Left hindlimb (tissue), 1 donor: ENCODE measurements at regions not wholly inside any gene's neighbourhood (a gene's known extent, or its start where the extent isn't known, plus 50 kb on each side); places are given as distances from the start of the nearest gene placed in this dataset.

Source experiments
- DNase-seq: peaks from one replicate; pipeline ENCODE4 v3.0.0-alpha.2; 2018

- DNase-seq, result no peak
These were observed 523.5 kb upstream of the LRRC4C start for GRCh38 chr11:41982975-41983374.

DNA sequence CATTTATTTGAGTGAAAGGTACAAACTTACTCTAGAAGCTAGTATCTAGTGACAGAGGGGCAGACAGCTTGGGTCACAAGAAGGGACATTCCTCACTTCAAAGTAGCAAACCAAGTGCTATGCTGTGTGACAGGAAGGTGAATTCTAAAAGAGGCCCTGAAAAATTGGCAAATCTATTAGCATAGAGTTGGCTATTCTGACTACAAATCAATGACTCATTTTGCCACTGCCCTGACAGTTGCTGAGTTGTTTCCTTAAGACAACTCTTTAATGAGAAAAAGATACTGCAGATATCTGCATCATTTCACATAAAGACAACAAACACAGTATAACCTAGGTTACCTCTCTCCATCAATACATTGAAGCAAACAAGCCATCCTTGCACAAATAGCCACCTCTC lies 524.0 kb upstream of the LRRC4C start:
- DNase-seq, result no peak

DNA sequence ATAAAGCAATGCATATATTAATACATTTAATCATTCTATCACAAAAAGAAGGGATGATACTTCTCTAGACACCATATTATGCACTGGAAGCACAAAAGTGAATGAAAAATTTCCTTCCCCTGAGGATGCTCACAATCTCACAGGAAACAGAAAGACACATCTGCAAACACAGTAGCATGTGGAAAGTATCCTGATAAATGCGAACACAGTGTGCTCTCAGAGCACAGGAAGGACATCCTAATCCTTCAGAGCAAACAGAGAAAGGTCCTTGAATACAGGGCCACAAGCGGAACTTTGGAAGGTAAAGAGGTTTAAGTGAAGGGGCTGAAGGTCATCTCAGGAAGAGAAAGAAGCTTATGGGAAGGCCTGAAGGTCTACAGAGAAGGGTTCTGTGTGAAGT lies 524.6 kb upstream of the LRRC4C start:
- no peak for DNase-seq

DNA sequence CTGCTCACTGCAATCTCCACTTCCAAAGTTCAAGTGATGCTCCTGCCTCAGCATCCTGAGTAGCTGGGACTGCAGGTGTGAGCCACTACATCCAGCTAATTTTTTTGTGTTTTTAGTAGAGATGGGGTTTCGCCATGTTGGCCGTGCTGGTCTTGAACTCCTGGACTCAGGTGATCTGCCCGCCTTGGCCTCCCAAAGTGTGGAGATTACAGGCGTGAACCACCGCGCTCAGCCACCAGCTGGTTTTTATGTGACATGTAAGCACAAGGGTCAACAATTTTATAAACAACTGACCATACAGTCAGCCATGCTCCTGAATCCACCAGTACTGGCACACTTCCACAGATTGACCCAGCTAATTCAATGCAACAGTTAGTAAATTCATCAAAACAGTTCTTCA lies 526.3 kb upstream of the LRRC4C start:
- no peak for DNase-seq

GRCh38 chr11:41988951-41989572 lies 529.6 kb upstream of the LRRC4C start:
- DNase-seq, result no peak

DNA sequence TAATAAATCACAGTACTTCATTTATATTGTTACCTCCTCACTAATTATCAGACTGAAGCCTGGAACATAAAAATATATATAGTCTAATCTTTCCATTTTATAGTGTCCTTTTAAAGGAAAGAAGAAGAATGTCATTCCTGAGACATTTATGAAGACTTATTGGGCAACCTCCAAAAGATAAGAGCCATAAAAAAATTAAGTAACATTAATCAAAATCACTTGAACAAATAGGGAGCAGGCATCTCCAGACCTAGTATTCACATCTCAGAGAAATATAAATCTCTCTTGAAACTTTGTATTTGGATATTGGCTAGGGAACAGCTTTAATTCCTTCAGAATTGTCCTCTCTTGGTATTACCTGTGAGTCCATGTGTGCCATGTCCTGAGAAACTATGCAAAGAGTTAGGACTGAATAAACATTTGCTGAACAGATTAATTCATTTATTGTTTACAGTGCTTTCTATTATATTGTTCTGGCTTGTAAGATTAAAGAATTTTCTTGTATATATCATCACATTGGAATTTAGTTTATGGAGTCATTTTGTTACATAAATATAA lies 530.5 kb upstream of the LRRC4C start:
- DNase-seq, result no peak

DNA sequence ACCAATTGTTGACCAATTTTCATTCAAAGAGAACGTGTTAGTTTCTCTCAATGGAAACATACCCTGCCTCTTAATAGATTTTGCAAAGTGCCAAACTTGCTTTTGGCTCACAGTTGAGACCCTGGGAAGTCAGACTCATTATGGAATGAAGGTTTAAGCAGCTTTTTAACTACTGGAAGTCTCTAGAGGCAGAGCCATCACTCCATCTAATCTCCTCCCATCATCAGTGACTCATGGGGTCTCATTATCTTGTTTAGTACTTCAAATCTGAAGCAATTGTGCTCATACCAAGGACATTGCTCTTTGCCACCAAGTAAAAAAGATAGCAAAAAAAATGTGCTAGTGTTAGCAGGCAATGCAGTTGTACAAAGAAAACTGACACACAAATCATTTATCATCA lies 537.1 kb upstream of the LRRC4C start:
- DNase-seq, result no peak

DNA sequence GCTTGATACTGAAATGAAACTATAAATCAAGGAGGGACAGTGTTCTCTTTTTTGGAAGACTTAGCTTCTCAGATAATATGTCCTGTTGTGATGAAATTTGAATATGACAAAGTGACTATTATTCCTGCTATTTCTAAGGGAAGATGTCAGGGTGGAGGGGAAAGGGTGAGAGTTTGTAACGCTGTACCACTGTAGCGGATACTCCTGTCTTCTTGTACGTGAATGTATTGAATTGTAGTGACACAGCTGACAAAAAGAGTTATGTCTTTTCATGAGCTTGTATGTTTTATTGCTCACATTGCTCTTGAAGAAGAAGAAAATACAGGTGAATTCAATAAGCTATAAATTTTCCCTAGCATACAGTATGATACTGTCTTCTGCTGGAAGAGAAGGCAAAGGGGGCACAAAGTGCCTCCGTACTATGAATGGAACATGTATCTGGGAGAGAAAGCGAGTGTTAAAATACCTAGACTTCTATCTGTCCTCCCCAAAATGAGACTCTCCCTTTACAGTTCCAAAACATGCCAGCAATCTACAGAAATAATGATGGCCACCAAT lies 538.5 kb upstream of the LRRC4C start:
- no peak for DNase-seq

DNA sequence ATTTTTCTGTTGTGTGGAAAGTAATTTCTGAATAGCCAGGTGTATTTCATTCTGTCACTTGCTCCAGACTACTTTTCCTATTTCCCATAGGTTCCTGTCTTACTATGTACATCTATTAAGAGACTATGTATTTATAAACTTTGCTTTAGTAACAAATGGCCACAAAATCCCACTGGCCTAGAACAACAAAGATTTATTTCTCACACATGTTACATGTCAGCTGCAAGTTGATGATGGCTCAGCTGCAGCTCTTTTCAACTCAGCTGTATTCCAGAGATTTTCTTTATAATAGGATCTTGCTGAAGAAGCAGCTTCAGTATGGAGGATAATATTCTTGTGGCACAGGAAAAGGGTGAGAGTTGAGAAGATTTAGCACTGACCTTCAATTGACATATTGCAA lies 539.6 kb upstream of the LRRC4C start:
- DNase-seq, result no peak

DNA sequence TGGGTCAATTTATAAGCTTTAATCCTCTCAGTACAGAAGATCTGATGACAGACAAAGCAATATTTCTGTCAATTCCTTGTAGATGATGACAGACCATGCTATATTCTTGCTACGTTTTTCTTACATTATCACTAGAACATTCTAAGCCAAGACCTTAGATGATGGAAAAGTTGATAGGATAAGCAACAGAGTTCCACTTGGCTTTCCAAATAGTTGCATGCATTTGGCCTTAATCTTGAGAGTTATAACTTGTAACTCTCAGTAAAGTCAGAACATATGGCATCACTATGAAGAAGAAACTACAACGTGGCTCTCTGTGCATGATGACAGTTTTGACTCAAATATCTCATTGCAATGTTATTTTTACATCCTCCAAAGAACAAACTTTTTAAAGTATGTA lies 544.3 kb upstream of the LRRC4C start:
- no peak for DNase-seq

DNA sequence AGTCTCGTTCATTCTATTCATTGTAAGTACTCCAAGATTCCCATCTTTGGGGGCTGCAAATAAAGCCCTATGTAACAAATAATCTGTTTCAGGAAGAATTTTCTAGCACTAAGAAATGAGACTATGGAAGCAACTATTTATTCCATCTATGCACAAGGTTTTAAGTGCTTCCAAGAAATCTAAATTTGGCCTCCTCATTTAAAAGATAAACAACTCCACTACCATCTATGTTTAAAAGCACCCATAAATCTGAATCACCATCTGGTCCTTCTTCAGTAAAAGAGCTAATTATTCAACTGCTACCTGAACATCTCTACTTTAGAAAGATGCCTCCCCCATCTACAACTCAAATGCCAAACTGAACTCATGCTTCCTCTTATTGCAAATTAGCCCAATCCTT lies 547.3 kb upstream of the LRRC4C start:
- no peak for DNase-seq

- no peak for DNase-seq
These were observed 552.8 kb upstream of the LRRC4C start for GRCh38 chr11:42012271-42012670.

- DNase-seq, result no peak
These were observed 554.3 kb upstream of the LRRC4C start for GRCh38 chr11:42013656-42014201.

DNA sequence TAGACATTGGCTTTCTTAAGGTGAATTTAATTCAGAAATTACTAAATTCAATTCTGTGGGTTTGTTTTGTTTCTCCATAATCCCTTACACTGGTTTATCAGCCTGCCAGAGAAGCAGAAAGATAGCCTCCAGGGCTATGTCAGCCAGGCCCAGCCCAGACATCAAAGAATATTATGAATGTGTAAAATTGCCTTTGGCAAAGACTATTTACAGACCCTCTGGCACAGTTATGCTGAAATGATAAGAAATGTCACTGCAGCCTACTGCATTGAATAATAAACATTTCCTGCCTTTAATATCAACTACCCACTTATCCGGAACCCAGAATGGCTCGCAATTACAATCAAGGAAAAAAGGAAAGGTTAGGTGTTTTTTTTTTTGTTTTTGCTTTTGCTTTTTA lies 562.5 kb upstream of the LRRC4C start:
- no peak for DNase-seq

GRCh38 chr11:42023267-42023666 lies 563.8 kb upstream of the LRRC4C start:
- no peak for DNase-seq

- no peak for DNase-seq
These were observed 565.8 kb upstream of the LRRC4C start for GRCh38 chr11:42025121-42025803.

- DNase-seq, result no peak
These were observed 575.4 kb upstream of the LRRC4C start for GRCh38 chr11:42034826-42035225.

DNA sequence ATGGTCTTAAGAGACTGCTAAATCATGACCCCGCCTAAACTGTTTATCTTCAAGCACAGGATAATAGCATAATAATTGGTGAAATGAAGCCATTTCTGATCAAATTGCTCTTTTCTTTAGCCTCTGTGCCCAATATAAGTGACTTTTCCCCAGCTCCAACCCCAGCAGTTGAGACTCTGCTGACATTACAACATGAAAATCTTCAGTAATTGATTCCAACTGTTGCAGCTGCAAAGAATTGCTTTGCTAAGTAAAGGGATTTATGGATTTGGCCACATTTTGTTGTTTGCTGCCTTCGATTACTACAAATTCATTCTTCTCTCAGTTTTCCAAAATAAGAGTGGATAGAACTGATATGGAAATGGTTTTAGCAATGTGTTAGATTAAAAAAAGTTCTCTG lies 576.7 kb upstream of the LRRC4C start:
- no peak for DNase-seq

DNA sequence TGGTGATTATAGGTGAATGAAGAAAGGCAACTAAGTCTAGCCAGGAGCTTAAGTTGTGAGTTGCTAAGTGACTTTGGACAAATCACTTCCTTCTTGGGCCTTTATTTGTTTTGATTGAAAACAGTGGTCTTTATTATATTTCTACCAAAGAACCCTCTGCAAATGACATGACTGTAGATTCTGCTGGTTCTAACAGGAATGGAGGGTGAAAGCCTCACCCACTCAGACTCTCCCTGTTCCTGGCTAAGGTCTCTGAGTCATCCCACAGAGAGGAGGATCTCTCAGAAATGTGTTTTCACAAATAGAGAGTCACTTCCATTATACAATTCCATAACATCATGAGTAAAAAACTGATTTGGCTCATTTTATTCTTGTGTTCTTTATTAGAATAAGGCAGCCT lies 583.9 kb upstream of the LRRC4C start:
- no peak for DNase-seq

DNA sequence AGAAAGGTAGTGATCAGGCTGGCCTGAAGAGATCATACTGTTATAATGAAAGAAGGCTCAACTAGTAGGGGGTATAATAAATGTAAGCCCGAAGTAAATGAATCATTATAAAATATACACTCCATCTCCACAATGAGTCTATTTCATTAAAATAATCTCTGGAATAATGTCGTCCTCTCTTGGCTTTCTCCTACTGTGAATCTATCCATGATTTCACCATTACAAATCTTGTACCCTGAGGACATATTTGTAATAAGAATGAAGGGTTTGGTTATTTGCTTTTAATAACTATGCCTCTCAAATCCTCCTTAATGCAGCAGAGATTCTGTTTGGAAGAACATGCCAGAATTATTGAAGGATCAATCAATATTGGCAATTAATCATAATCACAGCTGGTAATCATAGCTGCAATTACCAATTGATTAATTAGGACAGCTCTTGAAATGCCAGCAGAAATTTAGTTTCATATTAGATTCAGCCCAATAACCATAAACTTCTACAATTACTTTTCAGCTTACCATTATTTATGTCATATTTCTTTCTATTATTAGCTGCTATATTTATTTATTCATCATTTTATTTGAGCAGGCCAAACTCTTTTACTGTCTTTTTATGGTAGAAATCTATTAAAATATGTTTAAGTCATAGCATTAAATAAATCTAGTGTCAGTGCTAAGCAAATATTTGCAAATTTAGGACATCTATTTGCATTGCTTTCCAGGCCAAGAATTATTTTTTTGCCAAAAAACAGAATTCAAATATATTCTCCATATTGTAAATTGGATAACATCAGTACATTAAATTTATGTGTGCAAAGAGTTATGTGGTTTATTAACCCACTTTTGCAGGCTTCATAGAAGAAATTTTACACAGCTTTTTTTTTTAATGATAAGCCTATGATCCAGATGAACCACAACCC lies 588.4 kb upstream of the LRRC4C start:
- DNase-seq, result no peak

DNA sequence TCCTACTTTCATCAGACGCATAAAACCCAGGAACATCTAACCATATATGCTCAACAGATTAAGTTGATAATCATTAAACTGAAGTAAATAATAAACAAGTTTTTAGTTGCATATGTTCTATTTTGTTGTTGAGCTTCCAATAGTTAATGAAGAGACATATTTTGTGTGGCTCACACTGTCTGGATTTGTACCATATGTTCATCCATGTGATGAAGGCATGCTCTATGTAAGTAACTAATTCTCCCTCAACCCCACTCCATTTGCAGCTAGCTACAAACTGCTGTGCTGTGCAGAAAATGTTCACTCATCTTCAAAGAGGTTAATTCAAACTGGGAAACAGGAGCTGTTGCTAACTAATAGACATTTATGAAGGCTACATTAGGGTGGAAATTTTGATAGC lies 589.7 kb upstream of the LRRC4C start:
- no peak for DNase-seq

DNA sequence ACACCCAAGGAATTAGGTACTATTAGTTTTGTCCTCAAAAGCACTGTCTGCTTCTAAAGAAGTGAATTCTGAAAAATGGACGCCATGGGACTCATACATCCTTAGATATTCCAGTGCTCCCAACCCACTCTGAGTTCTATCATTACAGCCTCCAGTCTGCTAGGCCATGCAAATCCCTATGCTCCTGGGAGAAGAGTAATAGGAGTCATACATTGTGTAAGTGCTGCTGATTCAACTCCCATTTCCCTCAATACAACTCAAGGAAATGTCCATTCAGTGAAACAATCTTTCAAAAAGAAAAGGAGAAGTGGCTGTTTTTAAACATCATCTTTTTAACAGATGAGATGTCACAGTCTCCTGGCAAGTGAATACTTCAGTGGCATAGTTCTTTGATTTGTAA lies 590.2 kb upstream of the LRRC4C start:
- no peak for DNase-seq

DNA sequence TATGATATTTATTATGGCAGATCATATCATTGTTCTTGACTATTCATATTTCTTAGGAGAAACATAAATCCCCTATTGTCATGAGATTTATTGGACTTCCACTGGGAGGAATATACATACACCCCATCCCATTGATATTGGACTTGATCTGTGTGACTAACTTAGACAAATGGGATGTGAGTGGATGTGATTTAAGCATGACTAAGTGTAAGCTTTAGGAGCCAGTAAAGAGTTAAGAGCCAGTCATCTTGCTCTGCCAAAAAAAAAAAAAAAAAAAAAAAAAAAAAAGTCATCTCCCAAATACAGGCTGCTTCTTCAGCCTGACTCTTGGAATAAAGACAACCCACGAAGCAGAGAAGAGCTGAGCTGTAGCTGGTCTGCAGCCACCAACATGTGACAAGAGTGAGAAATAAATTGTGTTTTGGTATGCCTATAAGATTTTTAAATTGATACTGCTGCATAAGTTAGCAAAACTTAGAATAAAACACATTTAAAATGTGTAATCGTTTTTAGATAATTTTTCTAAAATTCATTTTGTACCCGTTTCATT lies 595.0 kb upstream of the LRRC4C start:
- no peak for DNase-seq
